IMR-90 (cell line): ENCODE measurements at regions not wholly inside any gene's neighbourhood (a gene's known extent, or its start where the extent isn't known, plus 50 kb on each side); places are given as distances from the start of the nearest gene placed in this dataset.

Experiments
- ATAC-seq: fragments of 200-7000 bp; cut with Tn5 transposase; 2 replicates; pipeline ENCODE4 v1.9.1; 2020; ENCODE audit warnings: low read depth, mild to moderate bottlenecking, moderate library complexity
- BruUV-seq: library from RNA; stranded (reverse); fragments of 400-500 nt; replicated peaks from 2 replicates; lab custom pipeline; 2021; lab: Mats Ljungman, UMichigan
- CTCF ChIA-PET: fragments of 300-600 bp; formaldehyde crosslinking; extraction: SDS; loops from one replicate; lab custom pipeline; 2021; ENCODE audit warnings: antibody characterized with exemption; lab: Yijun Ruan, JAX
- POLR2A ChIA-PET: fragments of 300-600 bp; sonication (Branson Sonifier 250); formaldehyde crosslinking; loops from one replicate; lab custom pipeline; 2022; ENCODE audit warnings: antibody characterized with exemption; ENCODE audit not compliant: unreplicated experiment; lab: Charles Lee
- DNase-seq: peaks from one replicate; pipeline ENCODE4 v3.0.0; 2013
- H2AFZ ChIP-seq: replicated peaks from 2 replicates; pipeline ENCODE3; 2013; ENCODE audit warnings: low read length, mild to moderate bottlenecking; ENCODE audit not compliant: poor library complexity
- H2AK5ac ChIP-seq: 2 replicates; pipeline ENCODE4 v1.6.1; 2013; ENCODE audit warnings: low read depth, low read length, inconsistent platforms
- H2AK9ac ChIP-seq: replicated peaks from 2 replicates; pipeline ENCODE3; 2013; ENCODE audit warnings: mild to moderate bottlenecking, low read depth, low read length, moderate library complexity; ENCODE audit not compliant: poor library complexity
- H2BK120ac ChIP-seq: 2 replicates; pipeline ENCODE4 v1.6.1; 2013; ENCODE audit warnings: low read depth, low read length, inconsistent platforms
- H2BK15ac ChIP-seq: 3 replicates; pipeline ENCODE4 v1.6.1; 2013; ENCODE audit warnings: low read depth, low read length, inconsistent platforms
- H2BK20ac ChIP-seq: 2 replicates; pipeline ENCODE4 v1.6.1; 2013; ENCODE audit warnings: low read depth, mild to moderate bottlenecking, inconsistent platforms, low read length, moderate library complexity
- H2BK5ac ChIP-seq: 2 replicates; pipeline ENCODE4 v1.6.1; 2013; ENCODE audit warnings: mild to moderate bottlenecking, low read depth, low read length, inconsistent platforms; ENCODE audit not compliant: poor library complexity, severe bottlenecking
- H3K14ac ChIP-seq: replicated peaks from 2 replicates; pipeline ENCODE4 v1.6.1; 2013; ENCODE audit warnings: low read depth, low read length, inconsistent platforms
- H3K18ac ChIP-seq: 2 replicates; pipeline ENCODE4 v1.6.1; 2013; ENCODE audit warnings: low read depth, low read length, control low read depth
- H3K23ac ChIP-seq: 2 replicates; pipeline ENCODE4 v1.6.1; 2013; ENCODE audit warnings: low read depth, low read length, inconsistent platforms
- H3K27ac ChIP-seq: 2 replicates; pipeline ENCODE4 v1.5.1; 2013; ENCODE audit warnings: mild to moderate bottlenecking, control low read depth, low read length; ENCODE audit not compliant: insufficient read depth
- H3K27me3 ChIP-seq: 2 replicates; pipeline ENCODE4 v1.6.1; 2013; ENCODE audit warnings: low read length; ENCODE audit not compliant: control insufficient read depth, insufficient read depth
- H3K36me3 ChIP-seq: 2 replicates; pipeline ENCODE4 v1.6.1; 2013; ENCODE audit warnings: low read length, mixed read lengths; ENCODE audit not compliant: control insufficient read depth, insufficient read depth
- H3K4ac ChIP-seq: 2 replicates; pipeline ENCODE4 v1.6.1; 2013; ENCODE audit warnings: low read depth, low read length, inconsistent platforms
- H3K4me1 ChIP-seq: 2 replicates; pipeline ENCODE4 v1.6.1; 2013; ENCODE audit warnings: low read length, mixed read lengths; ENCODE audit not compliant: control insufficient read depth, insufficient read depth
- H3K4me2 ChIP-seq: 2 replicates; pipeline ENCODE4 v1.6.1; 2013; ENCODE audit warnings: low read depth, mild to moderate bottlenecking, control low read depth, low read length, moderate library complexity
- H3K4me3 ChIP-seq: 2 replicates; pipeline ENCODE4 v1.5.1; 2013; ENCODE audit warnings: low read depth, mild to moderate bottlenecking, control low read depth, low read length, moderate library complexity; ENCODE audit not compliant: insufficient read depth
- H3K56ac ChIP-seq: 2 replicates; pipeline ENCODE4 v1.6.1; 2013; ENCODE audit warnings: low read length, inconsistent platforms; ENCODE audit not compliant: insufficient read depth; ENCODE audit errors: extremely low read depth
- H3K79me1 ChIP-seq, 2 experiments: 2 replicates each; pipeline ENCODE4 v1.6.1; 2013; ENCODE audit warnings: low read length in 2 of 2, inconsistent platforms in 1 of 2, low read depth in 1 of 2
- H3K9ac ChIP-seq: 2 replicates; pipeline ENCODE4 v1.6.1; 2013; ENCODE audit warnings: low read depth, low read length, control low read depth
- H3K9me1 ChIP-seq: 2 replicates; pipeline ENCODE4 v1.6.1; 2013; ENCODE audit warnings: low read length, inconsistent platforms; ENCODE audit not compliant: insufficient read depth
- H3K9me3 ChIP-seq: 2 replicates; pipeline ENCODE4 v1.6.1; 2013; ENCODE audit warnings: low read length; ENCODE audit not compliant: control insufficient read depth, insufficient read depth
- H4K20me1 ChIP-seq: 2 replicates; pipeline ENCODE4 v1.6.1; 2013; ENCODE audit warnings: low read length, inconsistent platforms; ENCODE audit not compliant: insufficient read depth
- H4K5ac ChIP-seq: 2 replicates; pipeline ENCODE4 v1.6.1; 2013; ENCODE audit warnings: mild to moderate bottlenecking, low read depth, low read length, control low read depth
- H4K8ac ChIP-seq, 2 experiments: 2 replicates each; pipeline ENCODE4 v1.6.1; 2013; ENCODE audit warnings: low read depth in 2 of 2, low read length in 2 of 2, control low read depth in 1 of 2, inconsistent platforms in 1 of 2
- H4K91ac ChIP-seq: 2 replicates; pipeline ENCODE4 v1.6.1; 2013; ENCODE audit warnings: low read depth, low read length, inconsistent platforms; ENCODE audit not compliant: insufficient read depth
- CEBPB ChIP-seq: IDR thresholded peaks from 2 replicates; pipeline ENCODE4 v1.6.1; 2012; ENCODE audit warnings: low read depth, low read length, improper control_type of control experiment
- CHD1 ChIP-seq: IDR thresholded peaks from 2 replicates; pipeline ENCODE4 v1.6.1; 2012; ENCODE audit warnings: low read depth, low read length, improper control_type of control experiment
- CTCF ChIP-seq: conservative IDR thresholded peaks from 2 replicates; pipeline ENCODE4 v1.5.1; 2012; ENCODE audit warnings: mild to moderate bottlenecking, low read depth, low read length, improper control_type of control experiment
- ELK1 ChIP-seq: fragments of 150-350 bp; IDR thresholded peaks from 2 replicates; pipeline ENCODE4 v1.6.1; 2016; ENCODE audit warnings: low read depth, mild to moderate bottlenecking, low read length, moderate library complexity, borderline replicate concordance
- FOS ChIP-seq: fragments of 150-350 bp; IDR thresholded peaks from 2 replicates; pipeline ENCODE4 v1.6.1; 2016; ENCODE audit warnings: low read depth, low read length
- MAFK ChIP-seq: IDR thresholded peaks from 2 replicates; pipeline ENCODE4 v1.6.1; 2012; ENCODE audit warnings: low read depth, low read length, improper control_type of control experiment
- MXI1 ChIP-seq: IDR thresholded peaks from 2 replicates; pipeline ENCODE4 v1.6.1; 2012; ENCODE audit warnings: low read depth, mild to moderate bottlenecking, low read length, moderate library complexity, borderline replicate concordance
- NFE2L2 ChIP-seq: fragments of 150-350 bp; IDR thresholded peaks from 2 replicates; pipeline ENCODE4 v1.6.1; 2016; ENCODE audit warnings: low read depth, mild to moderate bottlenecking, low read length
- POLR2A ChIP-seq: IDR thresholded peaks from 2 replicates; pipeline ENCODE4 v1.6.1; 2012; ENCODE audit warnings: mild to moderate bottlenecking, low read depth, low read length
- RAD21 ChIP-seq: IDR thresholded peaks from 2 replicates; pipeline ENCODE4 v1.6.1; 2012; ENCODE audit warnings: low read length, improper control_type of control experiment
- RFX5 ChIP-seq: IDR thresholded peaks from 2 replicates; pipeline ENCODE4 v1.8.0; 2012; ENCODE audit warnings: low read depth, mild to moderate bottlenecking, low read length, moderate library complexity
- SMC3 ChIP-seq: fragments of 150-350 bp; IDR thresholded peaks from 2 replicates; pipeline ENCODE4 v1.6.1; 2016; ENCODE audit warnings: low read depth, mild to moderate bottlenecking, antibody characterized with exemption, low read length, moderate library complexity
- USF2 ChIP-seq: fragments of 150-350 bp; IDR thresholded peaks from 2 replicates; pipeline ENCODE4 v1.6.1; 2017; ENCODE audit warnings: mild to moderate bottlenecking, antibody characterized with exemption, low read length, low read depth
- WGBS, 2 experiments: methylation state at CpG; one replicate each; pipeline versions ENCODE4 v1.1.5 to v1.1.7; 2013; ENCODE audit warnings: missing lambda C conversion rate in 2 of 2; ENCODE audit not compliant: insufficient read length in 1 of 2; ENCODE audit errors: extremely low coverage in 2 of 2; 5-methylcytosine and 5-hydroxymethylcytosine counted together
- dilution Hi-C: fragments of 300-500 bp; cut with HindIII; formaldehyde crosslinking; loops from one replicate; pipeline ENCODE4 v1.14.3; 2018; ENCODE audit warnings: low sequenced_read_pairs; ENCODE audit not compliant: unreplicated experiment
- in situ Hi-C: fragments of 300-500 bp; cut with MboI; formaldehyde crosslinking; loops from 3 replicates; pipeline ENCODE4 v1.14.3; 2019; ENCODE audit warnings: low sequenced_read_pairs, inconsistent platforms, mixed read lengths
- intact Hi-C: fragments of 100-400 bp; cut with micrococcal nuclease; formaldehyde crosslinking; loops from 2 replicates; pipeline ENCODE4 v1.10.0; 2022

GRCh38 chr2:8522687-8523086 lies 159.2 kb upstream of the ID2 start:
- Histone ChIP-seq H3K9me3 (no peaks in the 10 kb centered on the region), H3K4me1 (no peaks in the 10 kb centered on the region), H4K91ac (no peak overlapping the region), H3K14ac (no peak overlapping the region), H3K27ac (no peak overlapping the region), H3K4me3 (no peak overlapping the region), H3K4me2 (no peak overlapping the region), H3K18ac (no peak overlapping the region), H3K9me1 (no peaks in the 10 kb centered on the region), H2BK15ac (no peak overlapping the region), H3K4ac (no peak overlapping the region), H3K23ac (no peak overlapping the region), H3K79me1 (no peaks in the 10 kb centered on the region), H4K8ac (no peak overlapping the region), H3K27me3 (peaks cover 22% of the 10 kb centered on the region), H2BK5ac (no peak overlapping the region), H4K20me1 (no peaks in the 10 kb centered on the region), H3K36me3 (no peaks in the 10 kb centered on the region), H2BK120ac (no peak overlapping the region), H3K9ac (no peak overlapping the region), H2AFZ (no peak overlapping the region), H2AK9ac (no peak overlapping the region), H2BK20ac (no peak overlapping the region), H2AK5ac (no peak overlapping the region), H3K56ac (no peak overlapping the region), H4K5ac (no peak overlapping the region)
- dilution Hi-C loops (no loop called here), in situ Hi-C loops (no loop called here), intact Hi-C loops (no loop called here)
- no peak for ATAC-seq
- ChIA-PET POLR2A (no interaction called here), CTCF (no interaction called here)
- BruUV-seq, result no TSS peak
- TF ChIP-seq MXI1 (no peak), CEBPB (no peak), ELK1 (no peak), CTCF (no peak), MAFK (no peak), CHD1 (no peak), RFX5 (no peak), NFE2L2 (no peak), RAD21 (no peak), USF2 (no peak), SMC3 (no peak), POLR2A (no peak), FOS (no peak)
- no peak for DNase-seq
- WGBS, 2 experiments, result 100% methylated on average over 1 of the region's 2 CpGs; no CpG with 5 or more reads in 1 of the 2 experiments
